Small intestine (tissue), 7 donors: ENCODE measurements at regions not wholly inside any gene's neighbourhood (a gene's known extent, or its start where the extent isn't known, plus 50 kb on each side); places are given as distances from the start of the nearest gene placed in this dataset.

Source experiments
- DNase-seq, 2 donors: peaks; one replicate each; pipeline versions ENCODE4 v3.0.0 to v3.0.0-alpha.2; 2013
- FAIRE-seq: peaks from 2 replicates; lab custom pipeline; 2012; peaks lifted over from hg19 to GRCh38; lab: Jason Lieb, UNC
- H3K27ac ChIP-seq, 3 donors: one replicate each; pipeline ENCODE4 v1.5.1; 2013; ENCODE audit warnings: low read length in 2 of 3, mild to moderate bottlenecking in 2 of 3, control low read depth in 1 of 3, inconsistent platforms in 1 of 3, low read depth in 1 of 3, moderate library complexity in 1 of 3
- H3K27me3 ChIP-seq, 3 donors: one replicate each; pipeline ENCODE4 v1.6.1; 2013; ENCODE audit warnings: low read length in 3 of 3, inconsistent platforms in 1 of 3; ENCODE audit not compliant: control insufficient read depth in 3 of 3, insufficient read depth in 3 of 3
- H3K36me3 ChIP-seq, 3 donors: one replicate each; pipeline ENCODE4 v1.6.1; 2013; ENCODE audit warnings: low read length in 3 of 3, inconsistent platforms in 1 of 3, low read depth in 1 of 3, mild to moderate bottlenecking in 1 of 3, moderate library complexity in 1 of 3; ENCODE audit not compliant: control insufficient read depth in 3 of 3, insufficient read depth in 2 of 3
- H3K4me1 ChIP-seq, 3 donors: one replicate each; pipeline ENCODE4 v1.6.1; 2013; ENCODE audit warnings: low read length in 2 of 3, inconsistent platforms in 1 of 3, low read depth in 1 of 3, mild to moderate bottlenecking in 1 of 3, moderate library complexity in 1 of 3; ENCODE audit not compliant: control insufficient read depth in 3 of 3, insufficient read depth in 2 of 3
- H3K4me3 ChIP-seq, 3 donors: one replicate each; pipeline ENCODE4 v1.5.1; 2013; ENCODE audit warnings: low read length in 3 of 3, control low read depth in 1 of 3, inconsistent platforms in 1 of 3, low read depth in 1 of 3, mild to moderate bottlenecking in 1 of 3, moderate library complexity in 1 of 3
- H3K9me3 ChIP-seq, 2 donors: one replicate each; pipeline ENCODE4 v1.6.1; 2013; ENCODE audit warnings: low read depth in 1 of 2, low read length in 1 of 2; ENCODE audit not compliant: control insufficient read depth in 2 of 2, insufficient read depth in 1 of 2
- WGBS, 3 donors: extraction: QIAGEN DNeasy Blood & Tissue Kit; methylation state at CpG; one replicate each; pipeline ENCODE4 v1.1.7; 2013; 5-methylcytosine and 5-hydroxymethylcytosine counted together
- donor health status: healthy with polysubstance abuse.
- donor health status: control.
- donor health status: control.
- donor health status: Bipolar disorder and iron deficiency.
- donor health status: healthy.

DNA sequence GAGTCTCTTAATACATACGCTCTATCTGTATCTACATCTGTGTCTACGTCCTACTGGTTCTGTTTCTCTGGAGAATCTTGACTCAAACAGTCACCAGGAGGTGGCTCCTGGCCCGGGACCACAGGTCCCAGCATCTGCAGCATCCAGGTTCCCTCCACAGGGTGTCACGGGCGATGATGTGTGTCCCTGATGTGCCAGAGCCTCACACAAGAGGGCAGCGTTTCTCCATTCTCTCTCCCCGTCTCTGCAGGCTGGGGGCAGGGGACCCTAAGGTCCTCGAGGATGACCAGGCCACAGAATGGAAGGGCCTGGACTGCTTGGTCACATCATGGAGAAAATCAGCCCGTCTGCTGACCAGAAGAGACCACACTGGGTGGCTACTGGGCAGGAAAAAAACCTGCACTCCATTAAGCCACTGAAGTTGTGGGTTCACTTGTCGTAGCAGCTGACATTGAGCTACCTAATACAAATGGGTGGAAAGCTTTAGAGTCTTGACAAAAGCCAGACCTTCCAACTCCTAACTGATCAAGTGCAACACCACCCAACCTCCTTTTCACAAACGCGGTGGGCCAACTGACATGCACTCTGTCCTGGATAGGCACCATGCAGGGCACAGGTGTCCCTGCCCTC, 392.5 kb downstream of the CTTN start:
- FAIRE-seq, result no peak
- Histone ChIP-seq H3K4me1 (peaks cover 2 to 10% (median 2%) of the 10 kb centered on the region in 3 donors), H3K27me3 (no peaks in the 10 kb centered on the region), H3K9me3 (peaks cover 0 to 37% of the 10 kb centered on the region in 2 donors), H3K27ac (no peak overlapping the region), H3K4me3 (no peak overlapping the region), H3K36me3 (peaks cover 0 to 31% (median 0%) of the 10 kb centered on the region in 3 donors)
- 79 to 90% (median 83%) methylated on average over 12 of the region's 12 CpGs for WGBS, 3 donors
- no peak for DNase-seq

DNA sequence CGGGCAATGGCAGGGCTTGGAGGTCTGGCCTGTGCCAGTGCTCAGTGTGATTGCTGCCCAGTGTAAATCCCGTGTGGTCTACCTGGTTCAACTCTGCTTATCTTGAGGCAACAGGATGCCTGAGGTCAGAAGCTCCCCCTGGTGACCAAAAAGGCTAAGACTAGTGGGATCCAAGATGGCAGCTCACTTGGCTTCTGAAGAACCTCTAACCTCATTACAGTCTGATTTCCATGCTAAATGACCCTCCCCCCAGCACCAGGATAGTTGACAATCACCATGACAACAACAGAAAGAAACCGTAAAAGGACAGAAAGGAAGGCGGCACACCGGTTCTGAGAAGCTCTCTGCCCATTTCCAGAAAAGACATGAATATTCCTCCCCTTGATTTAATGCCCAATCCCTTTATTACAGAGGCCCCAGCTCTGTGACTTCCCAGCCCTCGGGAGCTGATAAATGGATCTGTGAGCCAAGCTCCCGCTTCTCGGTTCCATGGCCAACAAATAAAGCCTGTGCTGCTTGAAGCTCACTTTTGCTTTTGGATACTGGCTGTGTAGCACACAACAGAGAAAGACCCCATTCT, 398.4 kb downstream of the CTTN start:
- DNase-seq (no peak), FAIRE-seq (no peak)
- 81 to 87% (median 84%) methylated on average over 8 of the region's 8 CpGs for WGBS, 3 donors
- Histone ChIP-seq H3K4me1 (no peaks in the 10 kb centered on the region), H3K4me3 (no peak overlapping the region), H3K36me3 (peaks cover 0 to 39% (median 0%) of the 10 kb centered on the region in 3 donors), H3K9me3 (peaks cover 0 to 47% of the 10 kb centered on the region in 2 donors), H3K27me3 (no peaks in the 10 kb centered on the region), H3K27ac (no peak overlapping the region)

- Histone ChIP-seq H3K4me3 (no peak overlapping the region), H3K27ac (no peak overlapping the region), H3K9me3 (peaks cover 0 to 32% of the 10 kb centered on the region in 2 donors), H3K36me3 (peaks cover 0 to 45% (median 0%) of the 10 kb centered on the region in 3 donors), H3K4me1 (no peaks in the 10 kb centered on the region), H3K27me3 (no peaks in the 10 kb centered on the region)
- WGBS, 3 donors, result 93 to 95% (median 95%) methylated on average over 26 of the region's 26 CpGs
- no peak for DNase-seq
- FAIRE-seq, result no peak
Observed at GRCh38 chr11:70798296-70798695, 400.0 kb downstream of the CTTN start.

DNA sequence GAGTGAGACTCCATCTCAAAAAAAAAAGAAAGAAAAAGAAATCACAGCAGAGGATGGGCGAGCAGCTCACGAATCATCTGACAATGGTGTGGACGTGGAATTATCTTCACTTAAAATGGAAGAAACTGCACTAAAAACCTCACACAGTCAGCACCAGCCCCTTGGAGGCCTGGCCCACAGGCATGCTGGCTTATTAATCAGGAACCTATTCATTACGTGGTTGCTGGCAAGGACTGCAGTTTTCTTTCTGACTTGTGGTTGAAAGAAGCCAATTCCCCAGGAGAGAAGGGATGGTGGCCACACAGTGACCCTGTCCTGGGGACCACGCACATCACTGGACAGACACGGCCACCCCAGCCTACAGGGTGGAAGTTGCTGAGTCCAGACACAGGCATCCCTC, 401.1 kb downstream of the CTTN start:
- Histone ChIP-seq H3K4me1 (no peaks in the 10 kb centered on the region), H3K4me3 (no peak overlapping the region), H3K27ac (no peak overlapping the region), H3K9me3 (peaks cover 0 to 26% of the 10 kb centered on the region in 2 donors), H3K36me3 (peaks cover 0 to 51% (median 0%) of the 10 kb centered on the region in 3 donors), H3K27me3 (no peaks in the 10 kb centered on the region)
- FAIRE-seq, result no peak
- no peak for DNase-seq
- WGBS, 3 donors, result 75 to 83% (median 81%) methylated on average over 6 of the region's 6 CpGs

- FAIRE-seq, result no peak
- peaks cover 0 to 3% of the 10 kb centered on the region in 2 donors for H3K9me3 ChIP-seq
- H3K36me3 ChIP-seq, result peaks cover 0 to 62% (median 2%) of the 10 kb centered on the region in 3 donors
- H3K4me3 ChIP-seq, result no peak overlapping the region
- DNase-seq, result no peak
- no peaks in the 10 kb centered on the region for H3K27me3 ChIP-seq
- WGBS, 3 donors, result 87 to 97% (median 90%) methylated on average over 8 of the region's 8 CpGs
- H3K4me1 ChIP-seq, result no peaks in the 10 kb centered on the region
- H3K27ac ChIP-seq, result no peak overlapping the region
Observed at GRCh38 chr11:70802185-70802584, 403.9 kb downstream of the CTTN start.

GRCh38 chr11:70804139-70804837, 406.0 kb downstream of the CTTN start:
- Histone ChIP-seq H3K4me3 (no peak overlapping the region), H3K4me1 (no peaks in the 10 kb centered on the region), H3K27ac (no peak overlapping the region), H3K27me3 (no peaks in the 10 kb centered on the region), H3K36me3 (peaks cover 0 to 51% (median 2%) of the 10 kb centered on the region in 3 donors), H3K9me3 (no peaks in the 10 kb centered on the region)
- FAIRE-seq (no peak), DNase-seq (no peak)
- 79 to 90% (median 88%) methylated on average over 22 to 24 of the region's 24 CpGs for WGBS, 3 donors

DNA sequence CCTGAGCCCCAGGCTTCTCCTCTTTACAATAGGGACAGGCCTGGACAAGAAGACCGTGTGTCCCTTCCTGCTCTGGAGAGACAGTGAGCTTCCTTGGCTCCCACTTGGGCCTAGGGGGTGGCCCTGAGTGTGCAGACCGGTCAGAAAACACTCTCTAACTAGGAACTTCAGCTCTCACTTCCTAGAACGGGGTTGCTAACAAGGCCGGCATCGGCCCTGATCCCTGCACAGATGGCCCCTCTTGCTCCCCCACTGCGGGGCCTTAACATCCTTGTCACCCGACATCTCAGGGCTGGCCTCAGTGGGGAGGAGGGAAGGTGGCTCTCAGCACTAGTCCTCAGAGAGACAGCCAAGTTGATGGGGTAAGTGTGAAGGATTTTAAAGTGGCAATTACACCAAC, 406.9 kb downstream of the CTTN start:
- Histone ChIP-seq H3K4me1 (no peaks in the 10 kb centered on the region), H3K9me3 (no peaks in the 10 kb centered on the region), H3K4me3 (no peak overlapping the region), H3K36me3 (peaks cover 0 to 52% (median 2%) of the 10 kb centered on the region in 3 donors), H3K27ac (no peak overlapping the region), H3K27me3 (no peaks in the 10 kb centered on the region)
- no peak for DNase-seq
- FAIRE-seq, result no peak
- WGBS, 3 donors, result 87 to 95% (median 90%) methylated on average over 7 of the region's 7 CpGs

- WGBS, 3 donors, result 91 to 94% (median 91%) methylated on average over 11 of the region's 11 CpGs
- peaks cover 0 to 57% (median 2%) of the 10 kb centered on the region in 3 donors for H3K36me3 ChIP-seq
- no peak for FAIRE-seq
- H3K4me1 ChIP-seq, result no peaks in the 10 kb centered on the region
- no peaks in the 10 kb centered on the region for H3K27me3 ChIP-seq
- H3K4me3 ChIP-seq, result no peak overlapping the region
- no peak for DNase-seq
- H3K27ac ChIP-seq, result no peak overlapping the region
- H3K9me3 ChIP-seq, result no peaks in the 10 kb centered on the region
Observed at GRCh38 chr11:70805971-70806370, 407.6 kb downstream of the CTTN start.
